NCI-H1436 treated with DMSO at 0.1 percent for 48 hours (cell line): ENCODE measurements at regions not wholly inside any gene's neighbourhood (a gene's known extent, or its start where the extent isn't known, plus 50 kb on each side); places are given as distances from the start of the nearest gene placed in this dataset.
"Not testable (repeated sequence)": the region's sequence is repeated elsewhere in the genome, so short reads cannot be mapped to it uniquely, and the experiment has no call there.

Experiments used
- DNase-seq: peaks from one replicate; lab custom pipeline; 2025; lab: John Stamatoyannopoulos, UW

DNA sequence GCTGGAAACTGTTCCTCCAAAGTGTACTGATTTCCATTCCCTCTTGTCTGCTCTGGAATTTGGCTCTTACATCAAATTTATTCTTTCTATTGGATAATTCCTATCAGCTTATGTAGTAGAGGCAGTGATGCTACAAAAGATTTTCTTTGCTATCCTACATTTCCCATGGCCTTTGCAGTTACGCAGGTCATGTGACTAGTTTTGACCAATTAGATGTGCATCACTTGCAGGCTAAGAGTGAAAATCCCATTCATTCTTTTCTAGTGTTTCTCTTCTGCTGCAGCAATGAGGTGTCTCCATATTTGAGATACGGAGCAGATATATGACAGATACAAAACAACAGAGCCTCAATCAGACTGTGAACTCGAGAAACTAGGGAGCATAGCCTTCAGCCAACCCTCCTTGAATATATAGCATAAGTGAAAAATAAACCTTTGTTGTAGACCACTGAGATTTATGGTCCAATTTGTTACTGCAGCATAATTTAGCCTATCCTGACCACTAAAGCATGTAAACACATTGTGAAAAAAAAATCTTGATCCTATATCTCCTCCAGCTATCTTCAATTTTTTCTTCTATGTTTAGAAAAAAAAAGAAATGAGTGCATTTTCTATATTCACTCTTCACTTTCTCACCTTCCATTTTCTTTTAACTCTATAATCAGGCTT lies 102.0 kb downstream of the HNMT start:
- DNase-seq, result no peak

DNA sequence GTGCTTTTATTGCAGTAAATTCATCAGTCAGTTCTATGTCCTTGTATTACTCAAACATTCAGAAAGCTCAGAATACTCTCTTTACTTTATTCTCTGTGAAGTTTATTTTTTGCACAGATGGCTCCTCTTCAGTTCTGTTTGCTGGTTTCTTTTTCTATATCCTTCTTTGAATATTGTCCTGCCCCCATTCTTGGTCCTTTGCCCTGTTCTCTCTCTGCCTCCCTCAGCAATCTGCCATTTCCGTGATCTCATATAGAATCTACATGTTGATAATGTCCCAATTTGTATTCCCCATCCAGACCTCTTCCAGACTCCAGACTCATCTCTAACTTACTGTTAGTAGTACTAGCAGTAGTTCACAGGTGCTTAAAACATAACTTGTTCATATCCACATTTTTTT lies 102.6 kb downstream of the HNMT start:
- DNase-seq, result no peak

DNA sequence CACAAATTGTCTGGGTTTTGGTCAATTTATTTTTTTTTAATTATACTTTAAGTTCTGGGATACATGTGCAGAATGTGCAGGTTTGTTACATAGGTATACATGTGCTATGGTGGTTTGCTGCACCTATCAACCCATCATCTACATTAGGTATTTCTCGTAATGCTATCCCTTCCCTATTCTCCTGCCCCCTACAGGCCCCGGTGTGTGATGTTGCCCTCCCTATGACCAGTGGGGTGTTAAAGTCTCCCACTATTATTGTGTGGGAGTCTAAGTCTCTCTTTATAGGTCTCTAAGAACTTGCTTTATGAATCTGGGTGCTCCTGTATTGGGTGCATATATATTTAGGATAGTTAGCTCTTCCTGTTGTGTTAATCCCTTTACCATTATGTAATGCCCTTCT lies 104.4 kb downstream of the HNMT start:
- DNase-seq, result not testable (repeated sequence)

DNA sequence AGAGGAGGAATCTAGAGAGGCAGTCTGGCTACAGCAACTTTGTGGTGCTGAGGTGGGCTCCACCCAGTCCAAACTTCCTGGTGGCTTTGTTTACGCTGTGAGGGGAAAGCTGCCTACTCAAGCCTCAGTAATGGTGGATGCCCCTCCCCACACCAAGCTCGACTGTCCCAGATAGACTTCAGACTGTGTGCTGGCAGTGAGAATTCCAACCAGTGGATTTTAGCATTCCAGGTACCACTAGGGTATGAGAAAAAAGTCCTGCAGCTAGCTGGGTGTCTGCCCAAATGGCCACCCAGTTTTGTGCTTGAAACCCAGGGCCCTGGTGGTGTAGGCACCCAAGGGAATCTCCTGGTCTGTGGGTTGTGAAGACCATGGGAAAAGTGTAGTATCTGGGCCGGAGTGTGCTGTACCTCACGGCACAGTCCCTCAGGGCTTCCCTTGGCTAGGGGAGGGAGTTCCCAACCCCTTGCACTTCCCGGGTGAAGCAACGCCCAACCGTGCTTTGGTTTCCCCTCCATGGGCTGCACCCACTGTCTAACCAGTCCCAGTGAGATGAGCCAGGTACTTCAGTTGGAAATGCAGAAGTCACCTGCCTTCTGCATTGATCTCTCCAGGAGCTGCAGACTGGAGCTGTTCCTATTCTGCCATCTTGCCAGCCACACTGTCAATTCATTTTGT lies 106.9 kb downstream of the HNMT start:
- DNase-seq, result not testable (repeated sequence)

DNA sequence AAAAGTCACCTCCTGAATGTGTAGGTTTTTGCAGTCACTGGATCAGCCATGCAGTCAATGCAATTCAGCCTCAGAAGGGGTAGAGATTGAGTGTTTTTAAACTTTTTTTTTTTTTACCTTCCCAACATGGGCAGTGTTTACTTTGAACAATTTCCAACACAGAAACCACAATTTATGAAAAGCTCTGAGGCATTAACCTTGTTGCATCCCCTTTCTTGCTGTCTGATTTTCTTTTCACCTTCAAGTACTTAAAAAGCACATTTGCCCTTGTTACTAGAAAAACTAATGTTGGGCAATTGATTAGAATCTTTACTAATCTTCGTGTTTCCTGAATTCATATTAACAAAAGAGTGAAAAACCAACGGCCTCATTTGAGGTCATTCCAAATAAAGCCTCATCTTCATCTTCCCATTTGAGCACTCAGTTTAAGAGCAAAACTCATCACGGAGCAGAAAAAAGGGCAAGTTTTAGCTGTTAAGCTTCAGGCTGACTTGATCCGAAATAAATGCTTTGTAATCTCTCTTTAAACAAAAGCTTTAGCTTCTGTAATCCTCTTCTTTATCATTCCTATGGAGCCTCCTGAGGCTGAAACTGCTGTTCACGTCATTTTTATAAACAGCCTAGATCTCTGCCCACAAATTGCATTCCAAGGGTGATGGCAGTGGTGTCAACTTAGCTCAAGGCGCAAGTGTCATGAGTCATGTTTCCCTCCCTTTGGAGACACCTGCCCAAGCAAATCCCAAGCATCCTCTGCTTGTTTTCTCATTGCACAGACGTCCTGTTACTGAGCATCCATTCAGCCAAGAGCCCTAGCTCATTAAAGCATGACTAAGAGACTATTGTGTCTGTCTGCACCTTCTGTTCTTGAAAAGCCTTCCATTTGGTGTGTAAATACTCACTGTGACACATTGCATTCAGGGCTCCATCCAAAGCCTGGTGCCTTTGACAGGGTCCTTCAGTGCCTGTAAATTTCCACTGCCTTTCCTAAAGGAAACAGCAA lies 107.7 kb downstream of the HNMT start:
- DNase-seq, result peak; percentile 92

DNA sequence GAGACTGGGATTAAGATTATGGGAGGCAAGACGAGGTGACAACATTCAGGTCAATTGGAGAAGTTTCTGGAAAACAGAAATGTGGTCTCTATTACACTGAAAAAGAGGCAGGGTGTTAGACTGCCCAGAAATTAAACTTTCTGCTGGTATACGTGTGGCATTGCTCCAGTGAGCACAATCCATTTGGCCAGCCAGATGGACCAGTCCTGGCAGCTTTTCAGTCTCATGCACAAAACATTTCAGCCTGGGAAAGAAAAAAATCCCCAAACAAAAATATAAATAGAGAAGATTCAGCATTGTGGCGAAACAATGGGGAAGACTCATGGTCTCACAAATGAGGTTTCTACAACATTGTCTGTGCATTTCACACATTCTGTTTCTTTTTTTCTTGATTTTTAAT lies 113.9 kb downstream of the HNMT start:
- no peak for DNase-seq

DNA sequence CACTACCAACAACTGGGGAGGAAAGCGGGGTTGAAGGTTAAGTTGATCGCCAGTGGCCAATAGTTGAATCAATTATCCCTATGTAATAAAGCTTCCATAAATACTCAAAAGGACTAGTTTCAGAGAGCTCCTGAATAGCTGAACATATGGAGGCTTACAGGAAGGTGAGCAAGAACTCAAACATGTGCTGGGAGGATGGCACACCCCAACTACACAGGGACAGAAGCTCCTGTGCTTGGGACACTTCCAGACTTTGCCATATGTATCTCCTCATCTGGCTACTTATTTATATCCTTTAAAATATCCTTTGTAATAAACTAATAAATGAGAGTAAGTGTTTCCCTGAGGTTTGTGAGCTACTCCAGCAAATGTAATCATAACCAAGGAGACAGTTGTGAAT lies 115.7 kb downstream of the HNMT start:
- no peak for DNase-seq

DNA sequence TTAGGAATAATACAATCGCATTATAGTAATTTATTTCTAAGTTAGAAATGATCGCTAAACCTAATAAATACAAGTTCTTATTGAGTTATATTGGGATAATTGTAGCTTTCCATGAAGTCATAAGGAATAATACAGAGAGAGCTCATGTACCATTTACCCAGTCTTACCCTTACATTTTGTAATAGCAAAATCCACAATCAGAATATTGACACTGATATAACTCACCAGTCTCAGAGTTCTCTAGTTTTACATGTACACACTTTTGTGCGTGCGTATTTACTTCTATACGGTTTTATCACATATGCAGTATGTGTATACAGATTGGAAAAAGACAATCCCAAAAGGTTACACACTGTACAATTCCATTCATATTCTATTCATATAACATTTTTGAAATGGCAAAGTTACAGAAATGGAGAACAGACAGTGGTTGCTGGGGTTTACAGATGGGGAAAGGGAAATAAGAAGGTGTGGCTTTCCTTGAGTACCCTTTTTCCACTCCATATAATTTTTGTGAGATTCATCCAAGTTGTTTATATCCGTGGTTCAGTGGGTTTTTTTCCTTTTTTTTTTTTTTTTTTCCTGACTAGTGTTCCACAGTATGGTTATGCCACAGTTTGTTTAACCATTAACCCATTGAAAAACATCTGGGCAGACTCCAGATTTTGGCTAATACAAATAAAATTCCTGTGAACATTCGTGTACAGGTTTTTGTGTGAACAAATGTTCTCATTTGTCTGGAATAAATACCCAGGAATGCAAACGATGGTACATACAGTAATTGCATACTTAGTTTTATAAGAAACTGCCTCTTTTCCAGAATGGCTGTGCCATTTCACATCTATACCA lies 117.2 kb downstream of the HNMT start:
- no peak for DNase-seq

DNA sequence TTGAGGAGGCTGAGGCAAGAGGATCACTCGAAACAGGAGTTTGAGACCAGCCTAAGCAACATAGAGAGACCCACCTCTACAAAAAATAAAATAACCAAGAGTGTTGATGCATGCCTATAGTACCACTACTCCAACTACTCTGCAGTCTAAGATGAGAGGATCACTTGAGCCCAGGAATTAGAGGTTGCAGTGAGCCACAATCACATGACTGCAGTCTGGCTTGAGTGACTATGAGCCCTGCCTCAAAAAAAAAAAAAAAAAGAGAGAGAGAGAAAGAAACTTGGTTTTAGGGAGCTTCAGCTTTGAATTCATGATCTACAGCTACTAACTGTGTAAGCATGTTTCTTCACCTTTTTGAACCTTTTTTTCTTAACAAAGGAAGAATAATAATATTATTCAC lies 119.9 kb downstream of the HNMT start:
- no peak for DNase-seq

DNA sequence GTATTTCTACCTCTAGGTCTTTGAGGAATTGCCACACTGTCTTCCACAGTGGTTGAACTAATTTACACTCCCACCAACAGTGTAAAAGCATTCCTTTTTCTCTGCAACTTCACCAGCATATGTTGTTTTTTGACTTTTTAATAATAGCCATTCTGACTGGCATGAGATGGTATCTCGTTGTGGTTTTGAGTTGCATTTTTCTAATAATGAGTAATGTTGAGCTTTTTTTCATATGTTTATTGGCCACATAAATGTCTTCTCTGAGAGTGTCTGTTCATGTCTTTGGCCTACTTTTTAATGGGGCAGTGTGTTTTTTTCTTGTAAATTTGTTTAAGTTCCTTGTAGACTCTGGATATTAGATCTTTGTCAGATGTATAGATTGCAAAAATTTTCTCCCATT lies 121.2 kb downstream of the HNMT start:
- not testable (repeated sequence) for DNase-seq

DNA sequence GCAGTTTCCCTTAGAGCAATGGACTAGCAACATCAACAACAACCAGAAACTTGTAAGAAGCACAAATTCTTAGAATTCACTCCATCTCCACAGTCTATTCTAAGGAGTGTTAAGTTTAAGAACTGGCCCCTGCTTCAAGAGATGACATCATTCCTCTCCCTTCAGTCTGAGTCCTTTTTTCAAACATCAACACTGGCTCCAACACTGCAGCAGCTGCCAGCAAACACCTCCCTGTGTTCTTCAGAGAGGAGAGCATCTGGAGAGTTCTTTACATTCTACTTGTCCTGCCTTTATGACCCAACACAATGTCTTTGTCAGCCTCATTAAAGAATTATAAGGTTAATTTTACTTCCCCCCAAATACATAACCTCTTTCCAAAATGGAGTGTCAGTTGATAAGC lies 122.3 kb downstream of the HNMT start:
- DNase-seq, result no peak

DNA sequence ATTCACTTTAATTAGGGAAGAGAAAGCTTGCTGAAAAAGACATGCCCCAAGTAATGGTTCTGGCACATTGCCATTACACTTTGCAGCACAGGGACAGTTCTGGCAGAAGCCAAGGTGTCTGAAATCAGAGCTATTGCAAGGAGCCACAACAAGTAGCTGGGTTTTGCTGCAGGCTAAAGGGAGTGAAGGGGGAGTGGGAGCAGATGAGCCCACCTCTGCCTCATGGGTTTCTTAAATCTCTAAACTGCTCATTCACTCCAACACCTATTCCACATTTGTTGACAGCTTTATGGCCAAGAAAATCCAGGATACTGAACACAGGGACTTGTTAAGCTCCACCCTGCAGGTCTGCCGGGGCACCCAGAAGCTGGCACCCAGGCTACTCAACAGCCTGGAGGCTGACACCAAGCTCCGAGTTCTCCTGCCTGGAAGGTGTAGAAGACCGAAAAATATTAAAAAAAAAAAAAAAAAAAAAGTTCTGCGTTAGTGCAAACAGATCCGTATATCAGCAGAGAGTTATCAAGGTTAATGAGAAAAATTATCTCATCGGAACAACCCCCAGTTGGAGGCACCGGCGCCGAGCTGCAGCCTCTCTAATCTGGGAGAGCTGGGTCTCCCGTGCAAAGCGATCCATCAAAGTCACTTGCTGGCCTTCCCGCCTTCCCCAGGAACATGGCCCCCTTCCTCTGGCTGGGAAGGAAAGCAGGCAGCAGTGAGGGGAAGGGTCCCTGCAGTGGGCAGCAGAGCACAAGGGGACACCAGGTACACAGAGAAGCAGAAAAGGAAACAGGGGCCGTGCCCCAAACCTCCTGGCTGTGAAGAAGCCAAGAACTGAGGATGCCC lies 123.7 kb downstream of the HNMT start:
- DNase-seq, result no peak

DNA sequence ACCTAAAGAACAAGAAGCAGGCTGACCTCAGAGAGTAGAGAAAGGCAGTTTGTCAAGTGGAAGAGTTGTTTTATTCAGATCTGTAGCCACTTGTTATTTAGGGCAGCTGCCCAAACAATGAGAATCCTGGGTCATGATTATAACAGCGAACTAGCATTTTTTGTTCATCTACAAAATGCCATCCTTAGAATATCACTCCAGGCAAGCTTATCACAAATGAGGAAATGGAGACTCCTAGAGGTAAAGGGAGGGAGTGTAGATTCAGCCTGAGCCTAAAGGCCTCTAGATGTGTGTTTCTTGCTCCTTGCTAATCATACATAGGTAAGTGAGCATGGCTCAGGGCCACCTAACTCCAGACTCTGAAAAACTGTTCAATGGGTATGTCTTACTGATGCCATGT lies 126.1 kb downstream of the HNMT start:
- no peak for DNase-seq

DNA sequence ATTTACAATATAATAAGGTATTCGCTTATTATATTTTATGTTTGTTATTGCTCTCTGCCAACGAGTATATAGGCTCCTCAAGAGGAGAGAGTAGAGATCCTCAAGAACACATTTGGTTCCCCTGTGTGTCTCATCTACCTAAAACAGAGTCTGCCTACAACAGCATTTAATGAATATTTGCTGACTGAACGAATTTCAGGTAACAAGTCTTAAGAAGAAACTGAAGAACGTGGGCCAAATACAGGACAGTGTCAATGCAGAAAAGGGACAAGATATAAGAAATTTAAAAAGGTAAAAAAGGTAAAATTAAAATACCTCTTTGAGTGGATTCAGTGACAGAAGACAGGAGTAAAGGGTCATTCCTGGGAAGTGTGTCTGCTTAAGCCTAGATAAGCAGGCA lies 129.2 kb downstream of the HNMT start:
- DNase-seq, result no peak

DNA sequence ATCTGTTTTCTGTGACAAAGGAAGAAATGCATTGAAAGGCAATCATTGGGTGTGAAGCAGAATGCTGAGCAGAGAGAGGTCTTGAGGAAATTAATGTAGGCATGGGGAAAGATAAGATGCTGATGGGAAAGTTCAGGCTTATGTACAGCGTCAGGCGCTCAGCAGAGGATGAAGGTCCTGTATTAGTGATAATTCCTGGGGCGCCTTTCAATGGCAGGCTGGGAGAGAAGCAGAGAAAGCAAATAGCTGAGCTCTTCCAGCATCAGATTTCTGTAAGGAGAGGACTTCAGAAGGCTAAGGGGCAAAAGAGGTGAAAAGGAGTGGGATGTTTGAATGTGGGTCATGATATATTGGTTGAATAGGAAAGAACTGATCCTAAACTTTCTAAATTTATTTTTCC lies 129.8 kb downstream of the HNMT start:
- no peak for DNase-seq

DNA sequence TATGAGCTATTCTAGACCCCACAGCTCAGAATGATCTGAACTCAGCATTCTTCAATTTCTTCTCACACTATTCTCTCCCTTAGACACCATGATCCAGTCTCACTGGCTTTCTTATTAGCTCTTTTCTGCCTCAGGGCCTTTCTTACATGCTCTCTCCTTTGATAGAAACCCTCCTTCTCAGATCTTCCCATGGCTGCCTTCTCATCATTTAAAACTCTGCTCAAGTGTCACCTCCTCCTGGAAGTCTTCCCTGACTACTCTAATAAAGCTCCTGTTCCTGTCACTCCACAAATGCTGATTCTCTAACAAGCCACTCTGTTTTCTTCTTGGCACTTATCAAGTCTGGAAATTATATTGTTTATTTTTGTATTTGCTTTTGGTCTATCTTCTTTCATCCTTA lies 131.1 kb downstream of the HNMT start:
- no peak for DNase-seq

DNA sequence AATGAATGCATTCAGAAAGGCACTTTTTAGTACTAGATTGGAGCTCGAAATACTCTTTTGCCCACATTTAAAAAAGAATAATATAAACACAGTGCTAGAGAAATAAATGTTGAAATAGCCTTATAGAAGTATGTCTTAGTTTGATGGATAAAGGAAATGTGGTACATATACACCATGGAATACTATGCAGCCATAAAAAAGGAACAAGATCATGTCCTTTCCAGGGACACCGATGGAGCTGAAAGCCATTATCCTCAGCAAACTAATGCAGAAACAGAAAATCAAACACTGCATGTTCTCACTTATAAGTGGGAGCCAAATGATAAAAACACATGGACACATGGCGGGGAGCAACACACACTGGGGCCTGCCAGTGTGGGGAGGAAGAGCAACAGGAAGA lies 135.0 kb downstream of the HNMT start:
- not testable (repeated sequence) for DNase-seq

DNA sequence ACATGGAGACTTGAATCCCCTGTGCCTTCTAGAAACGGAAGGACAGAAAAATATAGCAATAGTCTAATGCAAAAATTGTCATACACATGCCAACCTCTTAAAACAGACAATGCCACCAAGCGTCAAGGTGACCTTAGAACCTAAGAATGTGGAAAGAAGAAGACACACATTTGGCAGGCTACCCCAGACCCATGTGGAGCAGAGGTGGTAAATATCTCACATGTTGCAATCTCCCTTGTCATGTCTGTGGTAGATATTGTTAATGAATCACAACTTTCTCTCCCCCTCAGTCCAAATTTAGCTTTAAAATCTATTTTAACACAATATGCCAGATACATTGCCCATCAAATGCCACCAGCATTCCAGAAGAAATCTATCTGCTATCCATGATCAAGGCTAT lies 137.4 kb downstream of the HNMT start:
- DNase-seq, result no peak

DNA sequence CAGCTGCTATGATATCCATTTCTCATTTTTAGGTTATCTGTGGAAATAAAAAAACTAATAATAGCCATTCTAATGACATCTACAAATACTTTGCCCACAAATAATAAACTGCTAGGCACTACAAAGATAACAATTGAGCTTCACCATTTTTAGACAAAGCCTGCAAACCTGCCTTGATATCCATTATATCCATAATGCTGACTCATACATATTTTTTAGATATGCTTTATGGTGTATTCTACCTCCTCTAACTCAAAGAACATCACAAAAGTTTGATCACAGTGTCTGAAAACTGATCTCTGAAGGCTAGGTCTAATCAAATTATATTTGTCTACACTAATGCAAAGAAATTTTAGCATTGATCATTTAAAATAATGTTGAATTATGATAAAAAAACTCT lies 138.4 kb downstream of the HNMT start:
- DNase-seq, result no peak

DNA sequence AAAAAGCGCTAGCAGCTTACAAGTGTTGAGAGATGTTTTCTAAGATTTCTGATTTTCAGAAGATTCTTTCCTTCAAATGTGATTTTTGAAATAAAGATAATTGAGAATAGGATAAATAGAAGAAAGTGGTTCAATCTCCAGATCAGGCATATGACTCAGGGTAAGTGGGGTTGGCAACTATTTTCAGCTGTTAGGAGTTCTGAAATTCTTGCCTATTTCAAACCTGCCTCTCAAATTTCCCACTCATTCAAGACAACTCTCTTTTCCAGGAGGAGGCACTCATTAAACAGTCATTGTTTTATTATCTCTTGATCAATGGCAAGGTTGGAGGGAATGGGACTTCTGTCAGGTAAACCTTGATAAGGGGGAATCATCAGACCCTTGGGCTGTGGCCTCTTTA lies 138.9 kb downstream of the HNMT start:
- no peak for DNase-seq

DNA sequence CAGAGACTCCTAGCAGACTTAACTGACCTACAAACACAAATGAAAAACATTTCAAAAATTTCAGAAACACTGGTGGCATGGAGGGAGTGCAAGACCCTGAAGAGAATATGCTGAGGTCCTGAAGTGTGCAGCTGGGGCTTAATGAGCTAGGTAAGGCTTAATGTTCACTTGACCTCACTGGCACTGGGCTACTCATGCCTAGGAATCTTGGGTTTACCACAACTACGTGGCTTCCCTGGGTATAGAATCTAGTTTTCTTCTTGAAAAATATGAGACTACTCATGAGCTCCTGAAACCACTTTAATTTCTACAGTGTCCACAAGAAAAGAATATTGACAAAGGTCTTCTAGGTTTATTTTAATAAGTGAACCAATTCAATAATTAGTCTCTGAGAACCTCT lies 139.8 kb downstream of the HNMT start:
- DNase-seq, result no peak
